ENCODE measurements at regions not wholly inside any gene's neighbourhood (a gene's known extent, or its start where the extent isn't known, plus 50 kb on each side); places are given as distances from the start of the nearest gene placed in this dataset.
A peak's percentile ranks its signal among the peaks of the same experiment; 100 is the strongest.

- no peaks in the 10 kb centered on the region for H3K36me3 ChIP-seq (ENCODE audit: control insufficient read depth in 2 of 2, insufficient read depth in 1 of 2, low read length in 2 of 2)
- TF ChIP-seq SETDB1 (IDR thresholded peaks at IDR 0.05; ENCODE audit: insufficient read length, low read length) (no peak), GLIS1 (tag by site-specific recombination; IDR thresholded peaks at IDR 0.05) (peak; percentile 75), GLIS2 (tag by site-specific recombination; IDR thresholded peaks at IDR 0.05) (no peak), ZIC2 (tag by site-specific recombination; IDR thresholded peaks at IDR 0.05) (peak; percentile 71)
- POLR2A ChIA-PET, result interaction anchor here (1.3 to 4.3 kb wide), 2 partner anchors 17 to 80 kb away, joined by 4 to 26 read pairs; partner anchors contain the start of gene RHOB
- CTCF ChIA-PET, result interaction anchor here (0.6 to 1.7 kb wide), 4 partner anchors 83 to 1467 kb away, joined by 3 to 5 read pairs (median 3); no protein-coding TSS in a partner anchor
- H3K4me3 ChIP-seq (ENCODE audit: low read depth, low read length), result no peak overlapping the region
- H3K27ac ChIP-seq (ENCODE audit: extremely low read depth, low read depth, low read length), result no peak overlapping the region
- no peaks in the 10 kb centered on the region for H3K4me1 ChIP-seq (ENCODE audit: control insufficient read depth, insufficient read depth, low read length)
- no peaks in the 10 kb centered on the region for H3K9me3 ChIP-seq (ENCODE audit: control insufficient read depth, insufficient read depth, low read depth, low read length)
These were observed 79.8 kb downstream of the RHOB start for GRCh38 chr2:20526708-20527107.

GRCh38 chr2:20528713-20529112, 81.8 kb downstream of the RHOB start:
- no peak overlapping the region for H3K4me3 ChIP-seq (ENCODE audit: low read depth, low read length)
- no peaks in the 10 kb centered on the region for H3K36me3 ChIP-seq (ENCODE audit: control insufficient read depth in 2 of 2, insufficient read depth in 1 of 2, low read length in 2 of 2)
- no peaks in the 10 kb centered on the region for H3K4me1 ChIP-seq (ENCODE audit: control insufficient read depth, insufficient read depth, low read length)
- H3K9me3 ChIP-seq (ENCODE audit: control insufficient read depth, insufficient read depth, low read depth, low read length), result no peaks in the 10 kb centered on the region
- TF ChIP-seq ZNF704 (tag by site-specific recombination; IDR thresholded peaks at IDR 0.05) (no peak), ZBTB26 (tag by site-specific recombination; optimal IDR thresholded peaks at IDR 0.05) (no peak), ZNF629 (tag by site-specific recombination; IDR thresholded peaks at IDR 0.05) (no peak), ZNF501 (tag by site-specific recombination; IDR thresholded peaks at IDR 0.05) (no peak), ZNF626 (tag by site-specific recombination; IDR thresholded peaks at IDR 0.05) (no peak), ZBTB6 (tag by site-specific recombination; IDR thresholded peaks at IDR 0.05) (no peak), ZNF580 (tag by site-specific recombination; IDR thresholded peaks at IDR 0.05) (no peak), ZNF221 (tag by site-specific recombination; IDR thresholded peaks at IDR 0.05; ENCODE audit: borderline replicate concordance) (no peak), ZNF280C (tag by site-specific recombination; IDR thresholded peaks at IDR 0.05) (no peak), ZNF654 (tag by site-specific recombination; IDR thresholded peaks at IDR 0.05; ENCODE audit: low read depth) (no peak), ZBTB17 (tag by site-specific recombination; IDR thresholded peaks at IDR 0.05) (no peak), ZXDB (tag by site-specific recombination; IDR thresholded peaks at IDR 0.05) (no peak), KLF1 (tag by site-specific recombination; IDR thresholded peaks at IDR 0.05) (no peak), ZBTB44 (tag by site-specific recombination; IDR thresholded peaks at IDR 0.05) (no peak), ZNF660 (tag by site-specific recombination; IDR thresholded peaks at IDR 0.05) (no peak), ZNF239 (tag by site-specific recombination; IDR thresholded peaks at IDR 0.05) (no peak)
- no peak overlapping the region for H3K27ac ChIP-seq (ENCODE audit: extremely low read depth, low read depth, low read length)
- ChIA-PET CTCF (no interaction called here), POLR2A (no interaction called here)

Measured in HEK293 (cell line).